ENCODE measurements at regions not wholly inside any gene's neighbourhood (a gene's known extent, or its start where the extent isn't known, plus 50 kb on each side); places are given as distances from the start of the nearest gene placed in this dataset.
A peak's percentile ranks its signal among the peaks of the same experiment; 100 is the strongest.

DNA sequence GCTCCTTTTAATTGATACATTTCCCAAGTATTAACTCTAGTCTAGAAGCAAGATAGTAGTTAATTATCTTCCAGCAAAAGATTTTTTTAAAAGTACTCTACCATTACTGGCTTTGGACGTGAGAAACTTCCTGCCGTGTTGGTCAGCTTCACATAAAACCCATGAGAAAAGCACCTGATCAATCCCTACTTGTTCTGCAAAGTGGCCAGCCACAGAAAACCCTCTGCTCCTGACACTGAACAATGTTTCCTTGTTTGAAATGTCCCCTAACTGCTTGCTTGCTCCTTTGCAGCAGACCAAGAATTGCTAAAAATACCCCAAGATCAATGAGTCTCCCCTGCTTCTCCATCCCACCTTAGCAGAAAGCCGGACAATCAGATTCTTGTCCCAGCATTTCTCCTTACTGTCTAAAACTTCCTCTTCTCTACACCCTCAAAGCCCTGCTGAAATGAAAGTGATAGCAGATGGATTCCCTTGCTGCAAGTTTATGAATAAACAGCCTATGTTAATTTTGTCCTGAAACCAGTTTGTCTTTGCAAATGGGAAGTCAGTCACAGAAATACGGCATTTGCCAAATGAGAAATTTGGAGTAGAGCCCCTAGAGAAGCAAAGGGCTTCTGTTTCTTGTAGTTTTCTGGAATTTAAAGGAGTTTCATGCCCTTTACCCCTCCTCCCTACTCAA lies 207.1 kb upstream of the ARHGAP20 start:
- Mint-ChIP-seq H3K4me1 (peaks cover 2% of the 10 kb centered on the region), H3K27me3 (peaks cover 6% of the 10 kb centered on the region), H3K9me3 (ENCODE audit: low read depth) (no peaks in the 10 kb centered on the region), H3K36me3 (no peaks in the 10 kb centered on the region), H3K27ac (no peak overlapping the region), H3K4me3 (no peak overlapping the region)
- CTCF ChIA-PET = no interaction called here
- ATAC-seq = no peak
- no peak for DNase-seq

DNA sequence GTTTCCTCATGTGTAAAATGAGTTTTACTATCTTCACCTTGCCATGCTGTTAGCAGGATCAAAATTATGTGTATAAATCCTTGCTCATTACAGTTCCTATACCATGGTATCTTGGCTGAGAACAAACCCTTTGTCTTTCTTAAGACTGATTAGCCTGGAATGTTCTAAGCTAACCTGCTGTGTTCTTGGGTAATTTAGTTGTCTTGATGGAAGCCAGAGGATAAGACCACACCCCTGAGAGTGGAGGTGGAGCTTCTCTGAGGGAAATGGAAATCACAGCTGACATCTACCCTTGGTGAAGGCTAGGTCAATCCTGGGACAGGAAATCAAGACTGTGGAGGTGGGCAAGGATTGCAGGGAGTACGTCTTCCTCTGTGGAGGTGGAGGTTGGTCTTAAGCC lies 206.1 kb upstream of the ARHGAP20 start:
- DNase-seq = no peak
- ATAC-seq = no peak
- Mint-ChIP-seq H3K36me3 (no peaks in the 10 kb centered on the region), H3K4me3 (no peak overlapping the region), H3K4me1 (peaks cover 2% of the 10 kb centered on the region), H3K27me3 (peaks cover 6% of the 10 kb centered on the region), H3K27ac (no peak overlapping the region), H3K9me3 (ENCODE audit: low read depth) (no peaks in the 10 kb centered on the region)
- CTCF ChIA-PET = interaction anchor here (0.8 kb wide), 1 partner anchor 511 kb away, joined by 3 read pairs; no protein-coding TSS in a partner anchor

DNA sequence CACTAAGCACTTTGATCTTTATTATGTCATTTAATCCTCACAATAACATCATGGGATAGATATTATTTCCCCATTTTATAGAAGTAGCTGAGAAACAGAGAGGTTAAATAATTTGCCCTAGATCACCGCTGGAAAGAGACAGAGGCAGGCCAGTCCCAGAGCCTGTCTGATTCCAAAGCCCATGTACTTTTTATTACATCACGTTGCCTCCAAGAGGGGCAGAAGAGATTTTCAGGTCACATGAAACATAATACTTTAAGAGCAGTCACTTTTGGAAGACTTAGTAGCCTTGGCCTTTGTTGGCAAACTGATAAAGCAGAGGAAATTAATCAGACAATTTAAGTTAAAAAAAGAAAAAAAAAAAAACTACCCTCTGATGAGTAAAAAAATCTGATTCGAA lies 200.2 kb upstream of the ARHGAP20 start:
- CTCF ChIA-PET = interaction anchor here (1.2 kb wide), 1 partner anchor 8 kb away, joined by 5 read pairs; no protein-coding TSS in a partner anchor
- Mint-ChIP-seq H3K9me3 (ENCODE audit: low read depth) (peaks cover under 1% of the 10 kb centered on the region), H3K4me3 (no peak overlapping the region), H3K27me3 (no peaks in the 10 kb centered on the region), H3K27ac (no peak overlapping the region), H3K36me3 (peaks cover 1% of the 10 kb centered on the region), H3K4me1 (peaks cover 15% of the 10 kb centered on the region)
- no peak for DNase-seq
- no peak for ATAC-seq

DNA sequence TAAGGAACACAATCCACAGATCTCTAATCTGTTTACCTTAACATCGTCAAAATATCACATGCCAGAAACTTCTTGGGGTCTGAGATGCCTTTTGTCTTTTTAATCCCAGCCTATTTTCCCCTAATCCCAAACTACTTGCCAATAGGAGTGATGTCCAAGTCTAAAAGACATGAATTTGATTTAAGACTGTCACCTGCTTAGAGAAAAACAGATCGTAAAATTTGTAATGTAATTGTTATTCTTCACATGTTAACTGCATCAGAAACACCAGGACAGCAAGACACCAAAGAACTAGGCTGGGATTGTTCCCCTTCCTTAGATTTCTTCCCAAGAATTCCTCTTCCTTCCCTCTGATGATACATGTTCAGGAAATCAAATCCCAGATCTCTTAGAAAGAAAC lies 198.1 kb upstream of the ARHGAP20 start:
- peaks cover 1% of the 10 kb centered on the region for H3K36me3 Mint-ChIP-seq
- H3K4me3 Mint-ChIP-seq = no peak overlapping the region
- DNase-seq (no peak), ATAC-seq (no peak)
- peaks cover 18% of the 10 kb centered on the region for H3K4me1 Mint-ChIP-seq
- H3K27me3 Mint-ChIP-seq = no peaks in the 10 kb centered on the region
- CTCF ChIA-PET = no interaction called here
- peaks cover 2% of the 10 kb centered on the region for H3K9me3 Mint-ChIP-seq (ENCODE audit: low read depth)
- H3K27ac Mint-ChIP-seq = no peak overlapping the region

DNA sequence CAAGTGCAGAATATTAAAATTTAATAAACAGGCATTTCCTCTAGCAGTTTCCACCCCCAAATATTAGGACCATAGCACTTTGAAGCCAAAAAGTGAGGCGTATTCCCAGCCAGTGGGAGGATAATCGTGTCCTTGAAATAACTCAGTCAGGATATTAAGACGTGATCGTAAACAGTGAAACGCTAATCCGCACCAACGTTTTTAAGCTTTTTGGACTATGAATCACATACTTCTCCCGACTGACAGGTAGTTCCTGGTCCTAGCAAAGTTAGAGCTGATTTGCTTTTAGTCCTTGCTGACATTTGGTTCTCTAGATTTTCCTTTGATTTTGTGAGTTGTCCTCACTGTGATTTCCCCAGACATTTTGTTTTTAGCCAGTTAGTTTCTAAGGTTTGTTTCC lies 197.1 kb upstream of the ARHGAP20 start:
- Mint-ChIP-seq H3K27ac (no peak overlapping the region), H3K9me3 (ENCODE audit: low read depth) (peaks cover 2% of the 10 kb centered on the region), H3K36me3 (peaks cover 1% of the 10 kb centered on the region), H3K27me3 (no peaks in the 10 kb centered on the region), H3K4me1 (peaks cover 18% of the 10 kb centered on the region), H3K4me3 (no peak overlapping the region)
- CTCF ChIA-PET = interaction anchor here (1.2 kb wide), 1 partner anchor 34 kb away, joined by 4 read pairs; no protein-coding TSS in a partner anchor
- ATAC-seq (no peak), DNase-seq (no peak)

DNA sequence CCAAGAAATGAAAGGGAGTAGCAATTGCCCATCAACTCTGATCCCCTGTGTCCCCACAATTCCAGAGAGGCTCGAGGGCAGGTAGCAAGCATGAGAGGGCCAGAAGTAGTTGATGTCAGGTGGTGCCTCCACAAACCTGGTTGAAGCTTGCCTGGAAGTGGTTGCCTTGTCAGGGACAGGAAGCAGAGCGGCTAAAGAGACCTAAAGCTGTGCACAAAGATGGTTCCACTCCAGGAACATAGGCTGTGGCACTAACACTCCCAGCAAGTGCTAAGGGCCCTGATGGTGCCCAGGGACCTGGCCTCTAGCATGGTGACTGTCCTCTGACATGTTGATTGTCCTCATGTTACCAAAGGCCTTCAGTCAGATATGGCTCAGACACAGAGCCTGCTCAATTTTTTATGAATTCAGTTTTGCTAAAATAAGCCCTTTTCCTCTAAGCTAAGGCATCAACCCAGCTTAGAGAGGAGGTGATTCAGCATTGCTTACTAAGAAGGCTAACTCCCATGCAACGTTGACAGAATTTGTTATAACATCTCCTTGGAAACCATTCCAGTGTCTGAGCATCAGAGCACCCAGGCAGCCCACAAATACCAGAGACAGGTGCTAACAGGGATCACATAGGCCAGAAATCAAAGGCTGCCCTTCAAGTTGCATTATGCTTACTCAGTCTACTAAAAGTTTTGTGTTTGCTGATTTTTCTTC lies 196.3 kb upstream of the ARHGAP20 start:
- Mint-ChIP-seq H3K27ac (peak overlapping the region; percentile 3), H3K27me3 (no peaks in the 10 kb centered on the region), H3K4me1 (peaks cover 18% of the 10 kb centered on the region), H3K36me3 (peaks cover 1% of the 10 kb centered on the region), H3K4me3 (no peak overlapping the region), H3K9me3 (ENCODE audit: low read depth) (peaks cover 4% of the 10 kb centered on the region)
- DNase-seq (peak; percentile 42), ATAC-seq (peak; percentile 20)
- CTCF ChIA-PET = no interaction called here

DNA sequence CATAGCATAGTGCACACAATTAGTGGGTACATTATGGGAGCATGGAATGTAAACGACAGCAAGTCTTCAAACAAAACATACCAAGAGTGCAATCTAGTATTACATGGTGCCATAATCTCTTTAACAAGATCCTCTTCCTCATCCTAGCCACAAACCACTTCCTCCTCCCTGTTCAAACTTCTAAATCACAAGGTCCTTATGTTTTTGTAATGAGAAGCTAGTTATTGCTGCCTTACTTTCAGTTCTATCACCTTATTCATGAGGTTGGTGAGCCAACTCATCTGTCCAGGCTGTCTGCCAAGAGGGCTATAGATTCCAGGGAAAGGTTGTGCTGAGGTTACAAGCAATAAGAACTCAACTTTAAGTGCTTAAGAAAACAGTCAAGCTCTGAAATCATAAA lies 195.4 kb upstream of the ARHGAP20 start:
- DNase-seq (no peak), ATAC-seq (peak; percentile 51)
- CTCF ChIA-PET = no interaction called here
- Mint-ChIP-seq H3K4me1 (peaks cover 18% of the 10 kb centered on the region), H3K36me3 (peaks cover 1% of the 10 kb centered on the region), H3K4me3 (no peak overlapping the region), H3K9me3 (ENCODE audit: low read depth) (peaks cover 5% of the 10 kb centered on the region), H3K27ac (no peak overlapping the region), H3K27me3 (no peaks in the 10 kb centered on the region)

DNA sequence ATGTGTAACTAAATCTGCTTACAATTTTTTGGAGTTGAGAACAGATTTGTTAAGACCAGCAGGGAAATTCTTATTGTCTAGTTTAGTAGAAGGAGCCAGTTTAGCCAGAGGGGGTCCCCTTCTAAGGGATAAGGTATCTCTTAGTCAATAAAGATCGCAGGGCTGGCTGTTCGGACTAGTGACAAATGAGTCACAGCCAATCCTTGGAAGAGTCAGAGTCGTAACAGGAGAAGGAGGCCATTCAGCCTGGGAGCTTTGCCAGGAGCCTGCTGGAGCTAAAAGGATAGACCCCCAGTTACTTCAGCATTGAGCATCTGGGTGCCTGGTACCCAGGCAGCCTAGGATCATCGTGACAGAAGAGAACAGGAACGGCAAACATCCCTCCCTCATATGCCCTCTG lies 191.6 kb upstream of the ARHGAP20 start:
- Mint-ChIP-seq H3K27me3 (peaks cover 5% of the 10 kb centered on the region), H3K27ac (no peak overlapping the region), H3K4me3 (no peak overlapping the region), H3K4me1 (peaks cover 17% of the 10 kb centered on the region), H3K36me3 (peaks cover 1% of the 10 kb centered on the region), H3K9me3 (ENCODE audit: low read depth) (peaks cover 5% of the 10 kb centered on the region)
- no peak for ATAC-seq
- CTCF ChIA-PET = interaction anchor here (1.0 kb wide), 1 partner anchor 9 kb away, joined by 5 read pairs; no protein-coding TSS in a partner anchor
- DNase-seq = no peak

DNA sequence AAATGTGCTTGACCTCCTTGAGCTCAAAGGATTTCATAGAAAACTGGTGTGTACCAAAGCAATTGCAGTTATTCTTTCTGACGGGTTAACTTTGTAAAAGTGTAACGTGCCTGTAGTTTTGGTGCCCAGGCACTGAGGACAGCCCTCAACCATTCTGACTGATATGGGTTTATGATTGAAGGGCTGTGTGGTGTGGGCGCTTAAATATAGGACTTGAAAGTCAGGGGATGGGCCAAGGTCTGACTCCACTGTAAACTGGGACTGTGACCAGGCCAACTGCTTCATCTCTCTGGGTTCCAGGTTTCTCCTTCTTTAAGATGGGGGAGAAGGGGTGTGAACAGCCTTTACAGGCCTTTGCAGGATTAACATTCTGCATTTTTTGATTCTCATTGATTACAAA lies 191.1 kb upstream of the ARHGAP20 start:
- peaks cover 1% of the 10 kb centered on the region for H3K36me3 Mint-ChIP-seq
- CTCF ChIA-PET = no interaction called here
- no peak overlapping the region for H3K27ac Mint-ChIP-seq
- peaks cover 13% of the 10 kb centered on the region for H3K4me1 Mint-ChIP-seq
- H3K9me3 Mint-ChIP-seq (ENCODE audit: low read depth) = peaks cover 5% of the 10 kb centered on the region
- no peak for ATAC-seq
- no peak overlapping the region for H3K4me3 Mint-ChIP-seq
- H3K27me3 Mint-ChIP-seq = peaks cover 6% of the 10 kb centered on the region
- no peak for DNase-seq

DNA sequence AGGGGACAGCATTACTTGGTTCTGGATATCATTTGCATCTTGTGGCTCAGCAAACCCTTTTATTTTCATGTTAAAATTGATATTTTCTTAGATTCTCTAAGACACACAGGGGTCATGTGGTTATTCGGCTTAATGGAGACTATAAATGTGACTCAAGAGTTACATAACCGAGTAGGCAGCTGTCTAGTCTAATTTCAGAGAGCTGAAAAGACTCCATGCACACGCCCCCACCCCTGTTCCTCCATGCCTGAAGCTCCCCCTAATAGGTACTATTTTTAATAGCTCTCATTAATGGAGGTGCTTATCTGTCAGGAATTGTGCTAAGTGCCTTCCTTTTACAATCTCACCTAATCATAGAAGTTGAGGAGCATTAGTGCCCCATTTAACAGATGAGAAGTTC lies 189.2 kb upstream of the ARHGAP20 start:
- DNase-seq = no peak
- CTCF ChIA-PET = no interaction called here
- Mint-ChIP-seq H3K36me3 (no peaks in the 10 kb centered on the region), H3K4me3 (no peak overlapping the region), H3K27me3 (peaks cover 10% of the 10 kb centered on the region), H3K9me3 (ENCODE audit: low read depth) (peaks cover 3% of the 10 kb centered on the region), H3K27ac (no peak overlapping the region), H3K4me1 (no peaks in the 10 kb centered on the region)
- ATAC-seq = no peak

DNA sequence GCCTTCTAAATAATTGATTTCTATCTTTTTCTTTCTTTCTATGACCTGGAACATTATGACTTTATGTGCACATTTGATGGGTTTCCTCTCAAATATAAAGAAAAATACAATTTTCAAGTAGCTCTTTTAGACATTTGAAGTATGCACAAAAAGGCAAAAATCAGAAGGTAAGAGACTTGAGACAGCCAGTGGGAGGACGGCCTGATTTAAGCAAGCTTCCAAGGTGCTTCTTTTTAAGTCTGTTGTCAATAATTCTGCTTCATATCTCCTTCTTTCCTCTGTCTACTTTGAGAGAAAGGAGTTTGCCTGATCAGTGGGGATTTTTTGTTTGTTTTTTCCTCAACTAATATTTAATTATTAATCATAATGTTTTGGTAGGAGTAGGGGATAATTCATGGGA lies 188.2 kb upstream of the ARHGAP20 start:
- Mint-ChIP-seq H3K4me3 (no peak overlapping the region), H3K27me3 (peaks cover 12% of the 10 kb centered on the region), H3K36me3 (no peaks in the 10 kb centered on the region), H3K27ac (no peak overlapping the region), H3K9me3 (ENCODE audit: low read depth) (peaks cover 3% of the 10 kb centered on the region), H3K4me1 (no peaks in the 10 kb centered on the region)
- CTCF ChIA-PET = no interaction called here
- DNase-seq (no peak), ATAC-seq (no peak)

DNA sequence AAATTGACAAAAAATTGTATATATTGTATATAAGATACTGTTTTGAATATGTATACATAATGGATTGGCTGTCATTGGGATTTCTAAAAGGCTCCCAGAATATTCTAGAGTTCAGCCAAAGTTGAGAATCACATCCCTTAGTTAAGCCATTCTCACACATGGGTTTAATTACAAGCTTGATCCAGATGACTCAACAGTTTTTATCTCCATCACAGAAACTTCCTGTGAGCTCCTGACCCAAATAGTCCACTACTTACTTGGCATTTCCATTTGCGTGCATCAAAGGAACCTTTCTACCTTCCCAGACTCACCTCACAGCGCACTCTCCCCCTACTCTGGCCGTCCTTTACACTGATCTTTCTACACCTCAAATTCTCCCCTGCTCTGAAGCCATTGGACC lies 184.8 kb upstream of the ARHGAP20 start:
- ATAC-seq (no peak), DNase-seq (no peak)
- Mint-ChIP-seq H3K9me3 (ENCODE audit: low read depth) (no peaks in the 10 kb centered on the region), H3K27ac (no peak overlapping the region), H3K27me3 (peaks cover 12% of the 10 kb centered on the region), H3K4me3 (no peak overlapping the region), H3K4me1 (no peaks in the 10 kb centered on the region), H3K36me3 (no peaks in the 10 kb centered on the region)
- CTCF ChIA-PET = no interaction called here

DNA sequence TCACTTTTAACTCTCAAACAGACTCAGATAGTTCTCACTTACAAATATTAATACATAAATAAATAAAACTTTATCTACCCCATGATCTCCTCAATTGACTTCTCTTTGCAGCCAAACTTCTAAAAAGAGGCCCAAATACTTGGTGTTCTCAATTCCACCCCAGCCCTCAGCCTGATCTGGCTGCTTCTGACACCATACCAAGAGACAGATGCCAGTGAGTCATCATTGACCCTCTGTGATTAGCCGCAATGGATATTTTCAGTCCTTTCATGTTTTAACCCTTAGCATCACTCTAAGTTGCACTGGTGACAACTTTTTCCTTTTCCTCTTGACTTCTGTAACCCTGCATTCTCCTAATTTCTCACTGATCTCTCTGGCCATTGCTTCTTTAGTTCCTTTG lies 184.1 kb upstream of the ARHGAP20 start:
- ATAC-seq (no peak), DNase-seq (no peak)
- H3K27me3 Mint-ChIP-seq = peaks cover 12% of the 10 kb centered on the region
- H3K4me1 Mint-ChIP-seq = no peaks in the 10 kb centered on the region
- no peak overlapping the region for H3K27ac Mint-ChIP-seq
- H3K36me3 Mint-ChIP-seq = no peaks in the 10 kb centered on the region
- H3K4me3 Mint-ChIP-seq = no peak overlapping the region
- CTCF ChIA-PET = no interaction called here
- no peaks in the 10 kb centered on the region for H3K9me3 Mint-ChIP-seq (ENCODE audit: low read depth)

DNA sequence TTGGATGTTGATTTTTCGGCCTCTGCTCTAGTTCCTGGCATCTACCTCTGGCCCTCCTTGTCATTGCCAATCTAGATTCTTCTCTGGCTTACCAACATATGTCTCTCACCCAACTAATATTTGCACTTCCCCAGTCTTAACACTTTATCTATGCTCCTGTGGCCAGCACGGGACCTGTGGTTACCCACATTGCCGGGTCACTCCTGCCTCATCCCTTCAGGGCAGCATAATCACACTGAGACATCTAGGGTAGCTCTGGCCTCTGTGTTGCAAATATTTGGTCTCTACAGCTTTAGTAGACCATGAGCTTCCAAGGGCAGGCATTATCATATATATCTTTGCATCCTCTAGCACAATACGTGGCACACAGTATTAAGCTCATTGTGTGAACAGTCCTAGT lies 182.0 kb upstream of the ARHGAP20 start:
- Mint-ChIP-seq H3K4me3 (no peak overlapping the region), H3K4me1 (no peaks in the 10 kb centered on the region), H3K9me3 (ENCODE audit: low read depth) (no peaks in the 10 kb centered on the region), H3K27me3 (peaks cover 8% of the 10 kb centered on the region), H3K27ac (no peak overlapping the region), H3K36me3 (no peaks in the 10 kb centered on the region)
- ATAC-seq (no peak), DNase-seq (no peak)
- CTCF ChIA-PET = no interaction called here
